Right renal cortex interstitium (tissue), 3 donors: ENCODE measurements at regions not wholly inside any gene's neighbourhood (a gene's known extent, or its start where the extent isn't known, plus 50 kb on each side); places are given as distances from the start of the nearest gene placed in this dataset.
"Not testable (repeated sequence)": the region's sequence is repeated elsewhere in the genome, so short reads cannot be mapped to it uniquely, and the experiment has no call there.

Experiments
- DNase-seq, 3 donors: peaks; one replicate each; pipeline ENCODE4 v3.0.0-alpha.2; 2013; ENCODE audit warnings: low read depth in 3 of 3, low spot score in 2 of 3

- DNase-seq: no peak
Measured at GRCh38 chr10:28892818-28893547, 215.7 kb downstream of the BAMBI start.

GRCh38 chr10:28894146-28894545 is 216.8 kb downstream of the BAMBI start:
- DNase-seq: no peak

GRCh38 chr10:28895671-28896070 is 218.3 kb downstream of the BAMBI start:
- DNase-seq: not testable (repeated sequence)

DNA sequence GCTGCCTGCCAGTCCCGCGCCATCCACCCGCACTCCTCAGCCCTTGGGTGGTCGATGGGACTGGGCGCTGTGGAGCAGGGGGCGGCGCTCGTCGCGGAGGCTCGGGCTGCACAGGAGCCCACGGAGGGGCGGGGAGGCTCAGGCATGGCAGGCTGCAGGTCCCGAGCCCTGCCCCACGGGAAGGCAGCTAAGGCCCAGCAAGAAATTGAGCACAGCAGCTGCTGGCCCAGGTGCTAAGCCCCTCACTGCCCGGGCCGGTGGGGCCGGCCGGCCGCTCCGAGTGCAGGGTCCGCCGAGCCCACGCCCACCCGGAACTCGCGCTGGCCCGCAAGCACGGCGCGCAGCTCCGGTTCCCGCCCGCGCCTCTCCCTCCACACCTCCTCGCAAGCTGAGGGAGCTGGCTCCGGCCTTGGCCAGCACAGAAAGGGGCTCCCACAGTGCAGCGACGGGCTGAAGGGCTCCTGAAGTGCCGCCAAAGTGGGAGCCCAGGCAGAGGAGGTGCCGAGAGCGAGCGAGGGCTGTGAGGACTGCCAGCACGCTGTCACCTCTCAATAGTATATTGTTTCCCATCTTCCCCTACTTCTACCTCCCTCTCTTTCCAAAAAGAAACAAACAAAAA is 219.6 kb downstream of the BAMBI start:
- not testable (repeated sequence) for DNase-seq

GRCh38 chr10:28897617-28898464 is 220.5 kb downstream of the BAMBI start:
- no peak for DNase-seq

DNA sequence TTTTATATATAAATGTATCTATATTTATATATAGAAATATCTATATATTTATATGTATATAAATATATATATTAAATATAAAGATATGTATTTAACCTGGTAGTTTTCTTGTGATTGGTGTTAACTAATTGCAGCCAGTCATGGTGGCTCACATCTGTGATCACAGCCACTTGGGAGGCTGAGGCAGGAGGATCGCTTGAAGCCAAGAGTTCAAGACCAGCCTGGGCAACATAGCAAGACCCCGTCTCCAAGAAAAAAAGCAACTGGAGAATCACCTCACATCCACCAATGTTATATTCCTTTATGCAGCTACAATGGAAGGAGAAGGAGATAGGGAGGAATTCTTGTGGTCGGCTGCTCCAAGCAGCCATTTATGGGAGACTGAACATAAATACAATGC is 224.9 kb downstream of the BAMBI start:
- DNase-seq: no peak

- no peak for DNase-seq
Measured at GRCh38 chr10:28903063-28903462, 225.7 kb downstream of the BAMBI start.

GRCh38 chr10:28903736-28904135 is 226.4 kb downstream of the BAMBI start:
- DNase-seq: no peak

DNA sequence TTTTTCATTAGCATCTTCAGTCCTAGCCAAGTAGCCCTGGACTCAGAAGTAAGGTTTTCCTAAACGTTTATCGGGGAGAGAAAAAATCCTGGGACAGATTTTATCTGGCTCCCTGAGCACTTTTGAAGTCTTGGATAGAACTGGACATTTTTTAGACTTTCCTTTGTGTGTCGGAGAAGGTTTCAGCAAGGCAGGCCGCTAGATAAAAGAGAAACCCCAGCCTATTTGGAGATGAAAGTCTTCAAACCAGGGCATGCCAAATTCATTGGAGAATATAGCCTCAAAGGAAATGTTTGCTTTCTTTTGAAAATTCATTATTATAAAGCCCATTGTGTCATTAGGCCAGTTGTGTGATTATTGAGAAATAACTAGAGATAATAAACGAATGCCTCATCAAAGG is 228.1 kb downstream of the BAMBI start:
- DNase-seq: no peak

GRCh38 chr10:28906011-28906411 is 228.7 kb downstream of the BAMBI start:
- DNase-seq: no peak

DNA sequence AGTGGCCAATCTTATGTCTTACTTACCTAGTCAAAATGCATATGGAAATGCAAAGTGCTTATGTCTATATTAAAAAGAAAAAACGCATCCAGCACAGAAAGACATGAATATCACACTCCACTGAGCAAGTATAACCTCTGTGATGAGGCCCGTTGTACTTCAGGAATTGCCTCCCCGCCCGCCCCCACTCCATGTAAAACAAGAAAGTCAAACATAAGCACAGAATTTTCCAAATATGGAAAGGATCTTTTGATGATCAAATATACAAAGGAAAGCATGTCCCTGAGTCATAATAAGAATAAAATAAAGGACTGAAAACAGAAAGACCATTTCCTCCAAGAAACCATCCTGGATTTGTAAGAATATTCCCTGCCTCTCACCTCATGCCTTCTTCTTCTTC is 229.1 kb downstream of the BAMBI start:
- no peak for DNase-seq

- DNase-seq: no peak
Measured at GRCh38 chr10:28906934-28907333, 229.6 kb downstream of the BAMBI start.

GRCh38 chr10:28909875-28910274 is 232.6 kb downstream of the BAMBI start:
- no peak for DNase-seq

DNA sequence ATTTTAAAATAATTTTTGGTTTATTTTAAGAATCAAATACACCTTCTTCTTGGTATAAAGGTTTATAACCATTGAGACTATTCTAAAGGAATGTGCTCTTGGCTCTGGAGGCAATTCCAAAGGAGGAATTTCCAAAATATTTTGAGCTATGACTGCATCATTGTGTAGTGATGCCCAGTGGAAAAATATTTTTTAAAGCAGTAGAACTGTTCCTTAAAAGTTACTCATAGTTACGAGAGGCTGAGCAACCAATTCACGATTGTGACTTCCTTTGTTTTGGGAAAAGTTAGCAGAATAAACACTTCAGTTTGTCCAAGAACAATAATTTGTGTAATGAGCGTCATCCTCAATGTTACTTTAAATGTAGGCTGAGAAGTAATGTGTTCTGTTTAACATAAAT is 233.6 kb downstream of the BAMBI start:
- no peak for DNase-seq

GRCh38 chr10:28911511-28911910 is 234.2 kb downstream of the BAMBI start:
- not testable (repeated sequence) for DNase-seq

DNA sequence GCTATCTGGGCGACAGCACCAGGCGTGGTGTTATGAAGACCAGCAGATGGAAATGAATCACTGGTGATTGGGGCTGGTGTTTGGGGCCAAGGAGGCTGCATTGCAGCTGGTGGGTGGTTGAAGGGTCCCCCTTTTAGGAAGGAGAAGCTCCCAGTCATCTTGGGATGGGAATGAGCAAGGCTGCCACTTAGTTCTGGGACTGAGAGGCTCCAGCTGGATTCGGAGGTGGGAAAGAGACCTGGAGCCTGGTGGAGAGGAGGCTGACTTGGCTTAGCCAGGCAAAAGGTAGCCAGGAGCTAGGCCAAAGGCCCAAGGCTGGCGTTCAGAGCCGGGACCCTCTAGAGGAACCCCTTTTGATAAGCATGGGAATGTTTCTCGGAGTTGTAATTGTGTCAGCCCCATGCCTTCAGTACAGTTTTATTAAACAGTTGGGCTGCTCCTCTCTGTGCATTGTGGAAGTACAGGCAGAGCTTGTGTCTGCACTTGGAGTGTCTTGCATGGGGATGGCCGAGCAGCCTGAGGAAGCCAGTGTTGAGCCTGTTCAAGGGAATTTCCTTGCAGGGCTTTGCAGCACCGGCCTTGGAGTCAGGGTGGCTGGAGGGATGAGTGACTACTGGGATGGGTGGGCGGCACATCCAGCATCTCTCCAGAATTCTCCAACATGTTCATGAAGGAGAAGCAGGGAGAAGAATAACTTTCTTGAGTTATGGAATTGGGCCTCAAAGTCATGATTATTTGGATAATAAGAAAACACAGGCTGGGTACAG is 234.9 kb downstream of the BAMBI start:
- DNase-seq: no peak

GRCh38 chr10:28913436-28914237 is 236.3 kb downstream of the BAMBI start:
- peak in 1 of 3 donors; percentile 50 for DNase-seq

DNA sequence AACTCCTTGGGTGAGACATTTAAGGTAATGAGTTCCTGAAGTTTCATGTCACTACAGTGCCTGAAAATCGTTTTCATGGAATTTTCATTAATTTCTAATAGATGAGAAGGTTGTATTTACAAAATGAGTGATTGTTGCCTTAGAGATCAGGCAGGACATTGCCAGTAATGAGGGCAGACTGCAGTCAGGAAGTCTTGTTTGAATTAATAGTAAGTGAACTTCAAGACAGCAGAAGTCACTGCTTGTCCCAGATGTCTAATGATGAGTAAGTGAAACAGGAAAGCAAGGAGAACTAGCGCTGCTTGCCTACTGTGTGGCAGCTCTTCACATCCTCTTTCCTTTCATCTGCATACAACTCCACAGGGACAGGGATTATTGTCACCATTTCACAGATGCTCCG is 237.4 kb downstream of the BAMBI start:
- DNase-seq: no peak

GRCh38 chr10:28915989-28916588 is 238.8 kb downstream of the BAMBI start:
- no peak for DNase-seq

GRCh38 chr10:28920091-28920490 is 242.8 kb downstream of the BAMBI start:
- no peak for DNase-seq
